ENCODE measurements at regions not wholly inside any gene's neighbourhood (a gene's known extent, or its start where the extent isn't known, plus 50 kb on each side); places are given as distances from the start of the nearest gene placed in this dataset.

DNA sequence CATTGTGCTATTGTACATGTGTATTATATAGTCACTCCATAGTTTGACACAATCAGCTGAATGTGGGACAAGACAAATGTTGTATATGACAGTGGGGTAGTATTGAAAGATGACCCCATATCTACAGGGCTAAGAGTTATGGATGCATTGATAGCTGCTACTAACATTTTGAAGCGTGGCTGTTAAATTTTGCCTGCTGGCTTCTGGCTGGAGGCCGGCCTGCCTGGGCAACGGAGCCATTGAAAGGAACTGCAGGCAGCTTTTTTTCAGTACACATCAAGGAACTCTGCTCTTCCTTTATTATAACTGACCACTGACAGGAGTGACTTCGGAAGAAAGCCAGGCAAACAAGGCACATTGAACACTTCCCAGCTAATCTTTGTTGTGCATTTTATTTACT is 76.1 kb upstream of the TMEM33 start:
- no peak for DNase-seq (ENCODE audit: low read depth)

DNA sequence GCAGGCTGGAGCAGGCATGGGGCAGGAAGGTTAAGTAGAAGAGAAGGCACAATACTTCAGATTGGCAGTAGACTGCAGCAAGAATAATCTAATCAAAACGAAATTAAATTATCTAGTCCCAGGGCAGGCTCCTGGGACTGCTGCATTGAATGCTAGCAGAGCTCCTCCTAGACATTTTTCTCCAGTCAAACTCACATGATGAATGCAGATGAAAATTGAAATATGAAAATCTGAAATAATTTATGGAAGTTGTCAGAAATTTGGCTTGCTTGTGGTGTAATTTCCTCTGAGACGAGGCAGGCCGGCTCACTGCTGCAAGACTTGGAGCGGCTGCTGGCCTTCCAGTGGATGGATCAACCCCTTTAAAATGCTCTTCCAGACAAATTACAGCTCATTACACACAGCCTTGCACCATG is 78.0 kb upstream of the TMEM33 start:
- DNase-seq (ENCODE audit: low read depth): no peak

DNA sequence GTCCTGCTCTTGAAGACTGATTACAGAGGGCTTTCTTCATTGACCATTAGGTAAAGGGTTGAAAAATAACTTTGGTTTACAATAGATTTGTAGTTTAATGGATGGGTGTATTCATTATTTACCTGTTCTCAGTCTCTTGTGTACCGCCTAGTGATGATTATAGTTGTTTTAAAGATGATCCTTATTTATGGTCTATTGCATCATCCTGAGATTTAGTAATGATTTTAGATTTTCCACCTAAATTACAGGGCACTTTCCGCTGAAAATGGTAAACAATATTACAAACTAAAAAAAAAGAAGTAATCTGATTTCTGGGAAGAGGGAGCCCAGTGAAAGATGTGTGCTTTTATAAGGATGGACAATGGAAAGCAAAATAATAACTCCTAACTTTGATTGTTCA is 78.4 kb upstream of the TMEM33 start:
- DNase-seq (ENCODE audit: low read depth): no peak

DNA sequence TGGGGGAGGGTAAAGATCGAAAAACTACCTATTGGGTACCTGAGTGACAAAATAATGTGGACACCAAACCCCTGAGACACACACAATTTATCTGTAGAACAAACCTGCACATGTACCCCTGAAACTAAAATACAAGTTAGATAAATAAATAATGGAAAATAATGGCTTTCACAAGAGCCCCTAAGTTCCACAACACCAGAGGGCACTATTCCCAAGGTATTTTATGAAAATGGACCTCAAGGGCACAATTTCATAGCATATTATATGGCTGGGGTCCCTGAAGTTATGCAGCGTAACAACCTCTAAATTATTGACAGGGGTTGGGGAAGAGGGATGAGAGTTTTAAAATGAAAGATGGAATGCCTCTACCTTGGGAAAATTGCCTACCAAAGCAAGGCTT is 81.3 kb upstream of the TMEM33 start:
- no peak for DNase-seq (ENCODE audit: low read depth)

DNA sequence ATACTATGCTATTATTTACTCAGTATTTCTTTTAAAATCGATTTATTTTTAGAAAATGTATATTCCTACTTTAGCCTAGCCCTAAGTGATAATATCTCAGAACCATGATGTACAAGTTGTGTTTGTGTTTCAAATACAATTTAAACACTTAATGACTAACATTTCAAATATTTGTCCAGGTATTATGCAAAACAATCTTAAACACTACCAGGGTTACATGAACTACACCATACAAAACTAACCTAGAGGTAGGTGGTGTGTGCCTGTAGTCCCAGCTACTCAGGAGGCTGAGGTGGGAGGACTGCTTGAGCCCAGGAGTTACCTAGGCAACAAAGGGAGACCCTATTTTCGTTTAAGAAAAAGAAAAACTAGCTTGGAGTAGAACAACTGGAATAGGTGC is 83.0 kb upstream of the TMEM33 start:
- DNase-seq (ENCODE audit: low read depth): no peak

DNA sequence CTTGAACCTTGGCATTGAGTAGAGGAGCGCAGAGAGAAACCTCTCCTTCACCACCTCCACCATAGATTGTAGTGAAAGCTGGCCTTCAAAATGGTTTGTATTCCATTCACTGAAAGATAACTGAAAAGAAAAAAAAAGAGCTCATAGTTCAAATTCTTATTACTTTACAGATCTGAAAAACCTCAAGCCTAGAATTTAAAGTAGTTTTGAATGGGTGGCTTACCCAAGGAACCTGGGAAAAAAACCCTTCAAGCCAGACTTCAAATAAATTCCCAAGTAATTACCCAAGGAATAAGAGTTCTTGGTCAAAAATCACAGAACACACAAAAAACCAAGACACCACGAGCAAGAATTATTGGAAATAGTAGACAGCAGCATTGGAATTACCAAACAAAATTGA is 83.6 kb upstream of the TMEM33 start:
- no peak for DNase-seq (ENCODE audit: low read depth)

DNA sequence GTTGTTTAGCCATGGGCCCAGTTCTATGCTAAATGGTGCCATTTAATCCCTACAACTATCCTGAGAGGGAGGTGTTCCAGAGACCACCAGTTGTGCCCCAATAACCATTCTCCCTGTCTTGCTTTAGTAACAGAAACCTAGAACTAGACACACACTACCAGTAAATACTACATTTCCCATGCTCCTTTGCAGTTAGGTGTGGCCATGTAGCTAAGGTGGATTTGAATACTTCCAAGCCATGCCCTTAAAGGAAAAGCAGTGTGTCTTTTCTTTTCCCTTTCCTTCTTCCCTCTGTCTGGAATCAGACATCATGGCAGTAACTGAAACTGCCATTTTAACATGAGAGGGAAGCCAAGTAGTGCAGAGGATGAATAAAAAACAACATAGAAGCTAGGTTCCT is 90.9 kb upstream of the TMEM33 start:
- no peak for DNase-seq (ENCODE audit: low read depth)

DNA sequence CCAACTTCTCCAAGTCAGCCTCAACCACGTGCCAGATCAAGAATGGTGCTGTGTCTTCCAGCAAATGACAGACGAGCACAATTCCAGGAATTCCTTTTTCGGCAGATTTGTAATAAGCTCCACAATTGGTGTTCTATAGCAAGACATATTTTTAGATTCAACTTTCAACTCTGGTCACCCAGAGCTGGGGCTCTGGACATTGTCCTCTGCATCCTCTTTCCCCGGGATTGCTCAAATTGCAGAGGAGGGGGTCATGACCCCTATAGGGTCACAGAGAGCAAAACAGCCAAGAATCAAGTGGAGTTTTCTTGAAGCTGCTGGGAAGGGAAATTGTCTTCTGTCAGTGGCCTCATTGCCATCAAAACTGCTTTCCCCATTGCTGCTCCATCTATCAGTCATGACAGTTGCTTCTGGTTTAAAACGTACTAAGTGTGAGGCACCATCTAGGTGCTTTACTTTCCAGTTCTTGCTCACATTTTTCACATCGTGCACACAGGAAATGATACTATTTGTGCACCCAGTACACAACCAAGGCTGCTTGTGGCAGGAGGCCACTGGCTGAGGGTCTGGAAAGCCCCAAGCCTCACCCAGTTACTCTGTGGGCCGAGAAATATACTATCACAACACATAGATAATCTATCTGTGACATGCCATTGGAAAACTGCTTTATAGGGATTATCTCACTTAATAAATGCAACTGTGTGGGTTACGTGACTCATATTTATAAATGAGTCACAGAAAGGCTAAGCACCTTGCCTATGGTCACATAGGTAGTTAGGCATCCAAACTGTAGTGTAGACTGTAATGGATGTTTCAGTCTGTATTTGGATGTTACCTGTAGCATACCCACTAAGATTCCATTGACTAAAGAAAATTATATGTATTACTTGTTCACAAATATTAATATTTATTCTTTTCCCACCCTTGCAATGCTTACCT is 91.7 kb upstream of the PHOX2B start:
- no peak for DNase-seq (ENCODE audit: low read depth)

DNA sequence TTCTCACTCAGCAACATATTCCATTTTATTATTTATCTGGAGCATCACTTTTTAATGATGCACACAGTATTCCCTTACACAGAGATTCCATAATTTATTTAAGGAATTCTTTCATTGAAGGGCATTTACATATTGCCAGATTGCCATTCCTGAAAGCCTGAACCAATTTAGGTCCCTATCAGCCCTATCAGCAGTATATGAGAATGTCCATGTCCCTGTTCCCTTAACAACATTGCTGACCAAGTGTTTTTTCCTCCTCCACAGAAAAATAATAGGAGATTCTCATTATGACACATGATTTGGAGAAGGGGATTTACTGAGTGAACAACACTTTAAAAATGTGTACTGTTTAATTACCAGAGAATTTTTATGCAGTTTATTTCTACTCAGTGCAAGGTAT is 90.1 kb upstream of the PHOX2B start:
- DNase-seq (ENCODE audit: low read depth): no peak

DNA sequence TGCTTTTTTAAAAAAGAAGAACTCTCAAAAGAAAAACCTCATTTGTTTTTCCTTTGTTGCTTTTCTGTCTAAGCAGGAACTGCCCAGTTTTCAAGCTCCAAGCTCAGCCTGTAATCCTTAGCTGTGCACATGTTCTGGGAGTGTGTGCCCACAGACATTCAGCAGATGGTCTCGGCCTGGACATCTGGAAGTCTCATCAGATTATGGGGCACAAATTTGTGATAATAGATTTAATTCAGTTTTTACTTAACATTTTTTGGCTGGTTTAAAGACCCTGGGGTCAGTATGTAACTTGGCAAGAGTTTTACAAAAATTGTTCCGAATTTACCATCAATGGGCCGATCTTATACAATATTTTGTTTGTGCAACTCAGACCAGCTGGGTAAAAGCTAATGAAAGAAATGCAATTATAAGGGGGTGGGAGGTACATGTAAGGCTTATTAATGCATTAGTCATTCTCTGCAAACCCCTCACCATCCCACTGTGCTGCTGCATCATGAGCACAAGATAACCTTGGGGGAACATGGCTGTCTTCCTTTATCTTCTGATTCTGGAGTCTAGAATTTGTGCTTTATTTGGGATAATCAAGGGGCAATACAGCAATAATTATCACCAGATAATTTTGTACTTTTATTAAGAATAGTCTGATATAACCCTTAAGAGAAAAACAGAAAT is 86.9 kb upstream of the PHOX2B start:
- no peak for DNase-seq (ENCODE audit: low read depth)

DNA sequence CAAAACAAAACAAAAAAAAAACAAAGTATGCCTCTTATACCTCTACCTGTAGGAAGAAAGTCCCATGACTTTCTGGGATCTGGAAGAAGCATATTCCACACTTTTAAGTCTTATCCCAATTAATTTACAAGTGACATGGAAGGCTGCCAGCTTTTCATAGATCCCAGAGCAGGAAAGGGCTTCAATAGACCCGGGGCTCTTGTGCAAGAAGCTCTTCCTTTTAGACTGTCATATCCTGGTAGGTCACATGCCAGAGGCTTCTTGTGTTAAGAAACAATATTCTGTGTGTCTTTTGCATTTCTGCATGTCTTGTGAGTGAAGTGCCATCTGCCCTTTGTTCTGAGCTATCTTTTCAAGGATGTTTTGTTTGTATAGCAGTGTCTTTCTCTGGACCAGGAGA is 84.4 kb upstream of the PHOX2B start:
- no peak for DNase-seq (ENCODE audit: low read depth)

DNA sequence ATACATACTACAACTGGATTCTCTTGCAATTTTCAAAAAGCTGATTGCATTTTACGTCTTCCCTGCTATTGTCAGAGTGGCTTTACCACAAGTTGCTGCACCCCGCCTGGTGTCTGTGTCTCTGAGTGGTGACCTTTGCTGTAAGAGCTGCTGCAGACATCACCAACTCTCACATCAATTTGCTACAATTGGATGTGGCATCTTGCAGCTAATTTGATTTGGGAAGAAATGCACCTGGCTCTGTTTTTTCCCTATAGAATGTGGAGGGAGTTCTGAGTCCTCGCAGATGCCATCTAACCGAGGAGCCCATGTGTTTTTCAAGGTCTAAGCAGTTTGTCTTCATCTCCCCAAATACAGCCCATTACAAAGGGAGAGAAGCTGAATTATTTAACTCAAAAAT is 73.8 kb upstream of the PHOX2B start:
- no peak for DNase-seq (ENCODE audit: low read depth)

DNA sequence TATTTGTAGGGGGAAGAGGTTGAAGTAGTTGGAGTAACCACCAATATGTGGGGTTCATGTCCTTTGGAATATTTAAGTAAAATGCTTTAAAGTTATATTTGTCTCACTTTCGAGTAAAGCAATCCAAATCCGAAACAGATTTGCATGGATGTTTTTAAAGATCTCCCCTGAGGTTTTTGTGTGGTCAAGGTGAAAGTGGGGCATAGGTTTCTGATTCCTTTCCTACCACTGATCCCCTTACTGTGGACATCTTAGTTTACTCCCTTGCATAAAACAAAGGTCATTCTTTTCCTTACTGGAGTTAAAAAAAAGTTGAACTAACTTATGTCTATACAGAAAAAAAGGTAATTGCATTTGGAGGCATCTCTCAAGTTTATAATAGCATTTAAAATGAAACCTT is 71.9 kb upstream of the PHOX2B start:
- no peak for DNase-seq (ENCODE audit: low read depth)

DNA sequence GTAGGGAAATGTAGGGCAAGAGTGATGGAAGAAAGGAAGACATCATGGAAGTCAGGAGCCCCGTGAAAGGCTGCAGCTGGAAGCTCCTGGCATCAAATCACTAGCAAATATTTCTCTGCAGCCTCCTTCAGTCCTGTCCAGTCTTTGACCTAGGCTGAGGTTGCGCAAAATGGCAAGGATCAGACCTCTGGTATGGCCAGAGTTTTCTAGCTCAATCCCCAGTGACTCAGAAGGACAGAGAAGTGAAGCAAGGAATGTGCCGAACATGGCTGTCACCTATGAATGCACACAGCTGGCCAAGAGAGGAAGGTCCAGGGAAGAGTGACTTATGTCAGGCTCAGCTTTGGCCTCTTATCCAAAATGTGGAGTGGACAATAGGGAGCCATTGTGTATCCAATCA is 71.1 kb upstream of the PHOX2B start:
- DNase-seq (ENCODE audit: low read depth): no peak

DNA sequence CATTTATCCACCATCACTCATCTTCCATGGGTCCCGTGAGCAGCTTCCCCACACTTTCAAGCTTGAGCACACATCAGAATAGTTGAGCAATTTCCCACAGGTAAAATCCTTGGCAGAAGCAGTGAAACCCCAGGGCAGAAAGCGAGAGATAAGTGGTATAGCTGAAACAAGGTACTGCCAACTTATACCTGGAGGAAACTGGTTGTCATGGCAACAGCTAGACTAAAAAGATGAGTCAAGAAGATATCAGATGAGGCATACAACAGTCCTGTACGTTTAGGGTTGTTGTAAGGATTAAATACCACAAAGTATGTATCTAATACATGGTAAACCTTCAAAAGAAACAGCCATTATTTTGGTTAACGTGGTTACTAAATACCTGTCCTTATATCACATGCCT is 66.9 kb upstream of the PHOX2B start:
- DNase-seq (ENCODE audit: low read depth): no peak

DNA sequence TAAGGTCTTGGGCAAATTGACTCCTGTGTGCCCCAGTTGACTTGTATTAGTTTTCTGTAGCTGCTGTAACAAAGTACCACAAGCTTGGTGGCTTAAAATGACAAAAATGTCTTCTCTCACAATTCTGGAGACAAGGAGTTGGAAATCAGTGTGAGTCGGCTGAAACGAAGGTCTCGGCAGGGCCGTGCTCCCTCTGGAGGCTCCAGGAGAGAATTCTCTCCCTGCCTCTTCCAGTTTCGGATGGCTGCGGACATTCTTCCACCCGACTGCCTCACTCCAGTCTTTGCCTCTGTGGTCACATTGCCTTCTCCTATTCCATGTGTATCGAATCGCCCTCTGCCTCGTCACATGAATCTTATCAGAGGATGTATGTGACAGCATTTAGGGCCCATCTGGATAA is 66.0 kb upstream of the PHOX2B start:
- DNase-seq (ENCODE audit: low read depth): no peak

DNA sequence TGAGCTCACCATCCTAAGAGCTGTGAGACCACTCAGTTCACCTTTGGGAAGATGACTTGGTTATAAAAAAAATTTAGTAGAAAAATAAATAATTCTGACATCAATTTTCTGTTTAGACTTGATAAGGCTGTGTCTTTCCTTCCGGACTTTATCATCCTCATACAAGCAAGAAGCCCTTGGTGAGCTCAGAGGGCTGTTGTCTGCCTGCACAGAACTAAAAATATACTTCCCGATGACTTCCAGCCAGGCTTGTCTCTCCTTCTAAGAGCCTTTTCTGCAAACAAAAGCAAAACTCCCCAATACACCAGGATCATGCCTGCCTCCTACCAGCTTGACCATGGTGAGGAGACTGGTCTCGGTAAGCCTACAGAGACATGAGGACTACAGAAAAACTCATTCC is 58.3 kb upstream of the PHOX2B start:
- no peak for DNase-seq (ENCODE audit: low read depth)

DNA sequence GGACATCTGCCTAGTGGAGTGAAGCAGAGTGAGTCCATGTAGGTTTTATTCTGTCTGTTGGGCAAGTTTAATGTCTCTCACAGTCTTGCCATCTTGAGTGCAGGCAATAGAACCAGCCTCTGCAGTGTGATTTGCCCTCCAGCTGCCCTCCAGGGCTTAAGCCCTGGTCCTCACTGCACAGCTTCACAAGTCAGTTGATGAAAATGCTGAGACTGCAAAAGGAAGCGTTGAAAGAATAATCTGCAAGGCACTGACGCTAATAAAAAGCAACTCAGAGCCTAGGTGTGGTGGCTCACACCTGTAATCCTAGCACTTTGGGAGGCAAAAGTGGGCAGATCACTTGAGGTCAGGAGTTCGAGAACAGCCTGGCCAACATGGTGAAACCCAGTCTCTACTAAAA is 54.1 kb upstream of the PHOX2B start:
- no peak for DNase-seq (ENCODE audit: low read depth)

DNA sequence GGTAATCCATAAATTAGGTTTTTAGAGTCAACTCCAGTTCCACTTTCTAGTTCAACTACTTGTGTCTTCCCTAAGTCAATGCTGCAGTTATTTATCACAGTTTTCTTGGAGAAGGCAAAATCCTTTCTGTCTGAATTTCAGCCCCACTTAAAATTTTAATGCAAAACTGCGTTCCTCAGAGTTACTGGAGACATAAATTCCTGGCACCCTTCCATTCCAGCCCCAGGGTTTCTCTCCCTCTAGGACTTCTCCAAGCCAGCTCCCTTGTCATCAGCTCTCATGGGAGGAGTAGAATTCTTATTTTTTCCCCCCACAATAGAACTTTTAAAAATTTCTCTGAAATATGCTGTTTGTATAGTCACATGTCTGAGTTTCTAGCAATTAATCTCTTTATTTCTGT is 50.6 kb upstream of the PHOX2B start:
- DNase-seq (ENCODE audit: low read depth): no peak
